Liver (tissue), 8 donors: ENCODE measurements at regions not wholly inside any gene's neighbourhood (a gene's known extent, or its start where the extent isn't known, plus 50 kb on each side); places are given as distances from the start of the nearest gene placed in this dataset.

ENCODE experiments used
- DNase-seq: peaks from one replicate; pipeline ENCODE4 v3.0.0-alpha.2; 2017; ENCODE audit warnings: low spot score
- H3K27ac ChIP-seq, 2 donors: one replicate each; pipeline ENCODE4 v1.7.0; 2013; ENCODE audit warnings: inconsistent platforms in 2 of 2, low read length in 2 of 2, control low read depth in 1 of 2, low read depth in 1 of 2, mild to moderate bottlenecking in 1 of 2
- H3K27me3 ChIP-seq, 4 donors: one replicate each; pipeline versions ENCODE4 v1.6.1 to v1.7.0; 2013; ENCODE audit warnings: low read length in 3 of 4, inconsistent platforms in 1 of 4, mild to moderate bottlenecking in 1 of 4, moderate library complexity in 1 of 4; ENCODE audit not compliant: control insufficient read depth in 4 of 4, insufficient read depth in 4 of 4
- H3K36me3 ChIP-seq, 4 donors: one replicate each; pipeline versions ENCODE4 v1.6.1 to v1.7.0; 2013; ENCODE audit warnings: low read length in 3 of 4, mild to moderate bottlenecking in 3 of 4, low read depth in 1 of 4, moderate library complexity in 1 of 4; ENCODE audit not compliant: control insufficient read depth in 4 of 4, insufficient read depth in 3 of 4
- H3K4me1 ChIP-seq, 4 donors: one replicate each; pipeline versions ENCODE4 v1.6.1 to v1.7.0; 2013; ENCODE audit warnings: low read length in 3 of 4, mild to moderate bottlenecking in 3 of 4, moderate library complexity in 1 of 4; ENCODE audit not compliant: control insufficient read depth in 4 of 4, insufficient read depth in 4 of 4
- H3K4me3 ChIP-seq, 3 donors: one replicate each; pipeline versions ENCODE4 v1.6.1 to v1.7.0; 2013; ENCODE audit warnings: low read length in 3 of 3, control low read depth in 1 of 3, low read depth in 1 of 3, mild to moderate bottlenecking in 1 of 3
- H3K9ac ChIP-seq, 2 donors: one replicate each; pipeline ENCODE4 v1.7.0; 2013; ENCODE audit warnings: low read length in 2 of 2, mild to moderate bottlenecking in 2 of 2, moderate library complexity in 2 of 2, control low read depth in 1 of 2, low read depth in 1 of 2
- H3K9me3 ChIP-seq, 4 donors: one replicate each; pipeline versions ENCODE4 v1.6.1 to v1.7.0; 2013; ENCODE audit warnings: low read length in 3 of 4; ENCODE audit not compliant: control insufficient read depth in 4 of 4
- ATF3 ChIP-seq: IDR thresholded peaks from 2 replicates; pipeline ENCODE4 v1.6.1; 2016; ENCODE audit warnings: antibody characterized with exemption
- CTCF ChIP-seq: fragments of 150-350 bp; IDR thresholded peaks from 2 replicates; pipeline ENCODE4 v1.5.1; 2017; ENCODE audit warnings: improper control_type of control experiment, low read depth, low read length; ENCODE audit not compliant: missing input control
- EGR1 ChIP-seq, 2 donors: IDR thresholded peaks; 2 replicates each; pipeline ENCODE4 v1.6.1; 2016 to 2018; ENCODE audit warnings: antibody characterized with exemption in 2 of 2, low read depth in 2 of 2
- FOXA1 ChIP-seq: IDR thresholded peaks from 2 replicates; pipeline ENCODE4 v1.6.1; 2016; ENCODE audit warnings: antibody characterized with exemption
- FOXA2 ChIP-seq: IDR thresholded peaks from 2 replicates; pipeline ENCODE4 v1.6.1; 2016; ENCODE audit warnings: antibody characterized with exemption
- GABPA ChIP-seq, 2 donors: IDR thresholded peaks in 1 of 2; conservative IDR thresholded peaks in 1 of 2; 2 replicates each; pipeline ENCODE4 v1.6.1; 2016; ENCODE audit warnings: antibody characterized with exemption in 2 of 2, mild to moderate bottlenecking in 1 of 2, moderate library complexity in 1 of 2
- HNF4A ChIP-seq, 2 donors: conservative IDR thresholded peaks; 2 replicates each; pipeline ENCODE4 v1.6.1; 2016; ENCODE audit warnings: antibody characterized with exemption in 2 of 2, mild to moderate bottlenecking in 2 of 2
- HNF4G ChIP-seq: IDR thresholded peaks from 2 replicates; pipeline ENCODE4 v1.6.1; 2016; ENCODE audit warnings: antibody characterized with exemption
- JUND ChIP-seq, 2 donors: IDR thresholded peaks; 2 replicates each; pipeline ENCODE4 v1.6.1; 2016; ENCODE audit warnings: antibody characterized with exemption in 2 of 2
- MAX ChIP-seq: IDR thresholded peaks from 2 replicates; pipeline ENCODE4 v1.6.1; 2016; ENCODE audit warnings: antibody characterized with exemption
- NR2F2 ChIP-seq: IDR thresholded peaks from 2 replicates; pipeline ENCODE4 v1.6.1; 2016; ENCODE audit warnings: antibody characterized with exemption
- RAD21 ChIP-seq, 2 donors: IDR thresholded peaks; 2 replicates each; pipeline ENCODE4 v1.6.1; 2016; ENCODE audit warnings: antibody characterized with exemption in 2 of 2, mild to moderate bottlenecking in 2 of 2
- REST ChIP-seq: IDR thresholded peaks from 2 replicates; pipeline ENCODE4 v1.6.1; 2016; ENCODE audit warnings: antibody characterized with exemption, mild to moderate bottlenecking
- RXRA ChIP-seq, 2 donors: IDR thresholded peaks; 2 replicates each; pipeline ENCODE4 v1.6.1; 2017 to 2018; ENCODE audit warnings: antibody characterized with exemption in 2 of 2, mild to moderate bottlenecking in 1 of 2
- SP1 ChIP-seq: IDR thresholded peaks from 2 replicates; pipeline ENCODE4 v1.6.1; 2018; ENCODE audit warnings: antibody characterized with exemption, mild to moderate bottlenecking
- TAF1 ChIP-seq: conservative IDR thresholded peaks from 2 replicates; pipeline ENCODE4 v1.6.1; 2016; ENCODE audit warnings: antibody characterized with exemption, mild to moderate bottlenecking
- YY1 ChIP-seq: IDR thresholded peaks from 2 replicates; pipeline ENCODE4 v1.6.1; 2016; ENCODE audit warnings: antibody characterized with exemption, mild to moderate bottlenecking
- ZBTB33 ChIP-seq: IDR thresholded peaks from 2 replicates; pipeline ENCODE4 v1.6.1; 2016; ENCODE audit warnings: antibody characterized with exemption
- WGBS: extraction: QIAGEN DNeasy Blood & Tissue Kit; methylation state at CpG from one replicate; pipeline ENCODE4 v1.1.7; 2013; 5-methylcytosine and 5-hydroxymethylcytosine counted together
- donor health status: healthy.
- donor health status: healthy.
- donor health status: healthy.
- donor health status: healthy.
- donor health status: healthy.

GRCh38 chr11:109041876-109042275, 377.0 kb downstream of the DDX10 start:
- Histone ChIP-seq H3K4me1 (no peaks in the 10 kb centered on the region), H3K27me3 (peaks cover 0 to 3% (median 0%) of the 10 kb centered on the region in 4 donors), H3K9ac (no peak overlapping the region), H3K4me3 (no peak overlapping the region), H3K36me3 (no peaks in the 10 kb centered on the region), H3K9me3 (no peaks in the 10 kb centered on the region), H3K27ac (no peak overlapping the region)
- no peak for DNase-seq
- TF ChIP-seq RAD21 (IDR thresholded peaks at IDR 0.05) (no peak), YY1 (no peak), HNF4A (conservative IDR thresholded peaks at IDR 0.05) (no peak), ATF3 (no peak), HNF4G (no peak), TAF1 (no peak), GABPA (IDR thresholded peaks at IDR 0.05 in 1 of 2, conservative IDR thresholded peaks at IDR 0.05 in 1 of 2) (no peak), CTCF (no peak), RXRA (IDR thresholded peaks at IDR 0.05) (no peak), ZBTB33 (no peak), FOXA1 (no peak), REST (no peak), EGR1 (IDR thresholded peaks at IDR 0.05; ENCODE audit: low read depth in 2 of 2) (no peak), NR2F2 (no peak), FOXA2 (no peak), JUND (IDR thresholded peaks at IDR 0.05) (no peak), SP1 (no peak), MAX (no peak)
- WGBS = 66% methylated on average over 3 of the region's 3 CpGs

- H3K9ac ChIP-seq = no peak overlapping the region
- no peak for DNase-seq
- H3K27ac ChIP-seq = no peak overlapping the region
- no peaks in the 10 kb centered on the region for H3K4me1 ChIP-seq
- H3K9me3 ChIP-seq = no peaks in the 10 kb centered on the region
- H3K4me3 ChIP-seq = no peak overlapping the region
- WGBS = 62% methylated on average over 3 of the region's 3 CpGs
- H3K27me3 ChIP-seq = peaks cover 0 to 3% (median 0%) of the 10 kb centered on the region in 4 donors
- no peaks in the 10 kb centered on the region for H3K36me3 ChIP-seq
- TF ChIP-seq TAF1 = no peak
- no peak for TF ChIP-seq MAX
- TF ChIP-seq ZBTB33 = no peak
- no peak for TF ChIP-seq RAD21 (IDR thresholded peaks at IDR 0.05)
- TF ChIP-seq ATF3 = no peak
- TF ChIP-seq FOXA2 = no peak
- TF ChIP-seq REST = no peak
- no peak for TF ChIP-seq GABPA (IDR thresholded peaks at IDR 0.05 in 1 of 2, conservative IDR thresholded peaks at IDR 0.05 in 1 of 2)
- TF ChIP-seq JUND (IDR thresholded peaks at IDR 0.05) = no peak
- no peak for TF ChIP-seq YY1
Measured at GRCh38 chr11:109043315-109043714, 378.4 kb downstream of the DDX10 start.
